ENCODE measurements at regions not wholly inside any gene's neighbourhood (a gene's known extent, or its start where the extent isn't known, plus 50 kb on each side); places are given as distances from the start of the nearest gene placed in this dataset.

- TF ChIP-seq, protein P1, sequence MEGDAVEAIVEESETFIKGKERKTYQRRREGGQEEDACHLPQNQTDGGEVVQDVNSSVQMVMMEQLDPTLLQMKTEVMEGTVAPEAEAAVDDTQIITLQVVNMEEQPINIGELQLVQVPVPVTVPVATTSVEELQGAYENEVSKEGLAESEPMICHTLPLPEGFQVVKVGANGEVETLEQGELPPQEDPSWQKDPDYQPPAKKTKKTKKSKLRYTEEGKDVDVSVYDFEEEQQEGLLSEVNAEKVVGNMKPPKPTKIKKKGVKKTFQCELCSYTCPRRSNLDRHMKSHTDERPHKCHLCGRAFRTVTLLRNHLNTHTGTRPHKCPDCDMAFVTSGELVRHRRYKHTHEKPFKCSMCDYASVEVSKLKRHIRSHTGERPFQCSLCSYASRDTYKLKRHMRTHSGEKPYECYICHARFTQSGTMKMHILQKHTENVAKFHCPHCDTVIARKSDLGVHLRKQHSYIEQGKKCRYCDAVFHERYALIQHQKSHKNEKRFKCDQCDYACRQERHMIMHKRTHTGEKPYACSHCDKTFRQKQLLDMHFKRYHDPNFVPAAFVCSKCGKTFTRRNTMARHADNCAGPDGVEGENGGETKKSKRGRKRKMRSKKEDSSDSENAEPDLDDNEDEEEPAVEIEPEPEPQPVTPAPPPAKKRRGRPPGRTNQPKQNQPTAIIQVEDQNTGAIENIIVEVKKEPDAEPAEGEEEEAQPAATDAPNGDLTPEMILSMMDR (IDR thresholded peaks at IDR 0.05; ENCODE audit: low read depth, low read length), result no peak
- no peak for DNase-seq (ENCODE audit: extremely low read depth, low read depth)
These were observed 272.9 kb downstream of the RWDD3 start for GRCh38 chr1:95506736-95507414.

- DNase-seq (ENCODE audit: extremely low read depth, low read depth), result no peak
- TF ChIP-seq, protein P1 (IDR thresholded peaks at IDR 0.05; ENCODE audit: low read depth, low read length), result no peak
These were observed 276.0 kb downstream of the RWDD3 start for GRCh38 chr1:95509989-95510388.

DNA sequence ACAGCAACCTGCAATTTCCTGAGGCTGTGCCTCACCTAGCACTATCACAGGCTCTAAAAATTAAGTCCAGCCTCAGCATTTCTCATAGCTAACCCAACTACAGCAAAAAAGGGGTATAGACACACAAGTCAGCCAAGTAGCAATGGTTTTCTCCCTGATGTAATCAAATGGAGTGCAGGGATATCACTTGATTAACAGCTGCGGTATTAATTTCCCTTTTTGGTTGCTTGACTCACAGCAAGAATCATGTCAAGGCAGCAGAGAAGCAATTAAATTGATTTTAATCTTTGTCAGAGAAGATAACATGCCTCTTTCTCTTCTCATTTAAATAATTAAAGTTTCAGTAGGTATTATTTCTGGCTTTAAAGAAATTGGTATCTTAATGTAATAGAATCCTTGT is 278.9 kb downstream of the RWDD3 start:
- TF ChIP-seq, protein P1 (IDR thresholded peaks at IDR 0.05; ENCODE audit: low read depth, low read length), result no peak
- no peak for DNase-seq (ENCODE audit: extremely low read depth, low read depth)

GRCh38 chr1:95517506-95517905 is 283.5 kb downstream of the RWDD3 start:
- TF ChIP-seq, protein P1 (IDR thresholded peaks at IDR 0.05; ENCODE audit: low read depth, low read length), result no peak

DNA sequence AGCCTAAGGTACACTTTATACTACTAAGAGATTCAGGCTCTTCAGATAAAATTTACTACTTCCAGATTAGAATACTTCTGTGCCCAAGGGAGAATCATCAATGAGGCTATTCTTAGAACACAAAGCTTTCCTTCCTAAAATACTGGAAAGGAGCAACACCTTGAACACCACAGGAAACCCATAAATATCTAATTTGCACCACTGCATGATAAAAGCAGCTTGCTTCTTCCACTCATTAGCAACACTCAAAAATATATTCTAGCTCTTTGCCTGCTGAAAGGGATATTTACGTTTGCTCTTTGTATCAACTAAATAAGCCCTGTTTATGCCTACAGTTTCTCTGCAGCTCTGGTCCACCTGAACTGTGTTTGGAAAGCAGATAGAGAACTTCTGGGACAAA is 284.3 kb downstream of the RWDD3 start:
- no peak for DNase-seq (ENCODE audit: extremely low read depth, low read depth)
- TF ChIP-seq, protein P1 (IDR thresholded peaks at IDR 0.05; ENCODE audit: low read depth, low read length), result no peak

More at GRCh38 chr1:95517506-95517905, 283.5 kb downstream of the RWDD3 start:
- no peak for DNase-seq (ENCODE audit: extremely low read depth, low read depth)

- no peak for DNase-seq (ENCODE audit: extremely low read depth, low read depth)
- TF ChIP-seq, protein P1 (IDR thresholded peaks at IDR 0.05; ENCODE audit: low read depth, low read length), result no peak
These were observed 286.4 kb downstream of the RWDD3 start for GRCh38 chr1:95520390-95520789.

DNA sequence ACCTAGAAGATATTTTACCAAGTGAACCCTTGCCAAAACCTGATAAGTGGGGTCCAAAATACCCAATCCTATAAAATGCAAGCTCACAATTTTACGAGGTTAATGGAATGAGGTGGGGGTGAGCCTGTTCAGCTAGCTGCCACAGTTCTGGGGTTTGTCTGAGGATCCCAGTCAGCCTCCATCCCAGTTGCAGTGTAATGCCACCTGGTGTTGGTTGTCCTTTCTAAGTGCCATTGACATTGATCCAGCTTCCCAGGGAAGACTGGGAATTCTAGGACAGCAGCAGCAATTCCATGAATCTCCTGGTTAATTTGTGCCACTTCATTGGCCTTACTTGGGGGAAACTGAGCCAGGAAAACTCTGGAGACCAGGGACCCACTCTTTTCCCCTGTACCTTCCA is 298.3 kb downstream of the RWDD3 start:
- TF ChIP-seq, protein P1 (IDR thresholded peaks at IDR 0.05; ENCODE audit: low read depth, low read length), result no peak
- no peak for DNase-seq (ENCODE audit: extremely low read depth, low read depth)

Data from AG09319 (cell line).